UCSD-AML1 (cell line): ENCODE measurements at regions not wholly inside any gene's neighbourhood (a gene's known extent, or its start where the extent isn't known, plus 50 kb on each side); places are given as distances from the start of the nearest gene placed in this dataset.
"Not testable (repeated sequence)": the region's sequence is repeated elsewhere in the genome, so short reads cannot be mapped to it uniquely, and the experiment has no call there.

ENCODE experiments used
- DNase-seq: peaks from one replicate; lab custom pipeline; 2025; ENCODE audit not compliant: unreplicated experiment; lab: John Stamatoyannopoulos, UW

- DNase-seq: no peak
These were observed 430.7 kb upstream of the CBLB start for GRCh38 chr3:106299300-106300098.

- no peak for DNase-seq
These were observed 433.8 kb upstream of the CBLB start for GRCh38 chr3:106302451-106303221.

GRCh38 chr3:106303766-106304165 lies 435.0 kb upstream of the CBLB start:
- DNase-seq: no peak

DNA sequence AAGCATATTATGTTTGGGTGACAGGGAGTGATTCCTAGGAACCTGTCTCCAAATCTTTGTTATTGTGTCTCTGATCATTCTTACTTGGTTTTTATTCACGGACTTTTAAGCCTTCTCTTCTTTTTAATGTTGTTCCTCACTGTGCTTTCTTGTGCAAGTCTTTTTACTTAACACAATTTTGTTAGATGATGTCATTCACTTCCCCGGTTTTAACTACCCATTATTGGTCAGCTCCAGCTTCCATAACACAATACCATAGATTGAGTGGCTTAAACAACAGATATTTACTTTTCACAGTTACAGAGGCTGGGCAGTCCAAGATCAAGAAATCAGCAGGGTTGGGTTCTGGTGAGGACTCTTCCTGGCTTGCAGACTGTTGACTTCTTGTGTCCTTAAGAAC lies 436.3 kb upstream of the CBLB start:
- DNase-seq: no peak

DNA sequence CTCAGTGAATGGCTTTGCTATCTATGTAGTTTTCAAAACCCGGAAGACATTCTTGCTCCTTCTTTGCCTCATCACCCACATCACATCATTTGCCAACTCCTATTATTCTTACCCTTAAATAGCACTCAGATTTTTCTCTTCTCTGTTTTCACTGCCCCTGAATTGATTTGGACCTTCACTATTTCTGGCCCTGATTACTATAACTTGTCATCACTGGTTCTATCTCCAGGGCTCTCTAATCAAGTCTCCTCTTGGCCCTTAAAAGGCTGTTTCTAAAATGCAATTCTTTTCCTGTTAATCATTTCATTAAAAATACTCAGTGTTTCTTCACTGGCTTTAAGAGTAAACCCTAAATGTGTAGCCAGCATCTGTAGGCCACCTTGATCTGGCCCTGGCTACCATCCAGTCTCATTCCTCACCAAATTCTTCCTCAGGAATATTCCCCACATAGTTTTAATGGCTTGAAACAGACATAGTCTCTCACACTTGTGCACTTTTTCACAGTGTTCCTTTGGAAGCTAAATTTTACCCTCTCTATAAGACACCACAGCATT lies 437.1 kb upstream of the CBLB start:
- no peak for DNase-seq

DNA sequence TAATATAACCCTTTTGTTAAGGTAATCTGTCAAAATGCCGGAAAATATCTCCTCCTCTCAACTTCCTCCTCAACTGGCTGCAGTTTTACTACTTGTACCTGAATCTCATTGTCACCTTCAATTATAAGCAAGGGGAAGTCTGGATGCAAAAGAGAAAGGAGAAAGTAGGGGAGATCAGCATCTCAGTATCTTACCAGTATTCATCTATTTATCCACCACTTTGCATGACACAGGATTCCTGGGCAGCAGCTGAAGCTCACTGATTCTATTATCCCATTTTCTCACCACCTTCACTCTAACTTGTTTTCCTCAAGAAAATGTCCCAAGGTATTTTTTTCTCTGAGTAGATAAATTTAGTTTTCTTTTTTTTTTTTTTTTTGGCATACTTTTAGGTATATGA lies 440.5 kb upstream of the CBLB start:
- no peak for DNase-seq

DNA sequence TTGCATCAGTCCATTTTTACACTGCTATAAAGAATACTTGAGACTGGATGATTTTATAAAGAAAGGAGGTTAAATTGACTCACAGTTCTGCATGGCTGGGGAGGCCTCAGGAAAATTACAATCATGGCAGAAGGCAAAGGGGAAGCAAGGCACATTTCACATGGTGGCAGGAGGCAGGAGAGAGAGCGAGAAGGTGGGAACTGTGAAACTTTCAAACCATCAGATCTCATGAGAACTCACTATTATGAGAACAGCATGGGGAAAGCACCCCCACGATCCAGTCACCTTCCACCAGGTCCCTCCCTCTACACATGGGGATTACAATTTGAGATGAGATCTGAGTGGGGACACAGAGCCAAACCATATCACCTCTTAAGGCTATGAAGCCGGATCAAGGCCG lies 441.0 kb upstream of the CBLB start:
- DNase-seq: not testable (repeated sequence)

DNA sequence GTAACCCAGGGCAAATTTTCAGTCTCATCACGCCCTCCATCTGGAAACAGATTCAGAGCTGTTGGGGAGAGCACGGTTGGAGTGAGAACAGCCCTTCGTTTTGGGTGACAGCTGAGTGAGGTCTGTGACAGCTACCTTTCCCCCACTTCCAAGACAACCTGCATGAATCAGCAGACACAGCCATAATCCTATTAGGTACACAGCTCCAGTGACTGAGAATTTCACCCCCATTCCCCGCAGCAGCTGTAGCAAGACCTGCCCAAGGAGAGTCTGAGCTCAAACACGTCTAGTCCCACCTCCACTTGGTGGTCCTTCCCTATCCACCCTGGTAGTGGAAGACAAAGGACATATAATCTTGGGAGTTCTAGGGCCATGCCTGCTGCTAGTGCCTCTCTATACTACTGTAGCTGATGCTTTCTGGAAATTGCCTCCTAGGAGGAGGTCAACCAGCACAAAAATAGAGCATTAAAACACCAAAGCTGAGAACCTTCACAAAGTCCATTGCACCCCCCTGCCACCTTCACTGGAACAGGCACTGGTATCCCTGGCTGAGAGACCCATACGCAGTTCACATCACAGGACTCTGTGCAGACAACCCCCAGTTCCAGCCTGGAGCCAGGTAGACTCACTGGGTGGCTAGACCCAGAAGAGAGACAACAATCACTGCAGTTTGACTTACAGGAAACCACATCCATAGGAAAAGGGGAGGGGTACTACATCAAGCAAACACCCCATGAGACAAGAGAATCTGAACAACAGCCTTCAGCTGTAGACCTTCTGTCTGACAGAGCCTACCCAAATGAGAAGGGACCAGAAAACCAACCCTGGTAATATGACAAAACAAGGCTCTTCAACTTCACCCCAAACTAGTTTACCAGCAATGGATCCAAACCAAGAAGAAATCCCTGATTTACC lies 448.6 kb upstream of the CBLB start:
- DNase-seq: no peak

GRCh38 chr3:106321438-106321837 lies 452.6 kb upstream of the CBLB start:
- DNase-seq: not testable (repeated sequence)

DNA sequence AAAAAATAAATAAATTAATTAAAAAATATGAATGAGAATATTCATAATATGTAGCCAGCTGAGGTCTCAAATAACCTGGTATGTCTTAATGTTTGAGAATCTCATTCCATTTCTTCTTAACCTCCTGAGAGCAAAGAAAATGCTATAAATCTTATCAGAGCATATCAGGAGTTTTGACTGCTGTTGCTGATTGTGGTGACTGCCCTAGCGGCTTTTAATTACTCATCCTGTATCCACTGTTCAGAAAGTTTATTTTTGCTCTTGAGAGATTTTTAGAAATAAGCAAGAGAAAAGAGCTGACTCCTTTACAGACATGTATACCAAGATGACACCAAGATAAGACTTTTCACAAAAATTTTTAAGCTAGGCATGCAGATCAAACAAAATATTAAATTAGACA lies 454.8 kb upstream of the CBLB start:
- DNase-seq: no peak

DNA sequence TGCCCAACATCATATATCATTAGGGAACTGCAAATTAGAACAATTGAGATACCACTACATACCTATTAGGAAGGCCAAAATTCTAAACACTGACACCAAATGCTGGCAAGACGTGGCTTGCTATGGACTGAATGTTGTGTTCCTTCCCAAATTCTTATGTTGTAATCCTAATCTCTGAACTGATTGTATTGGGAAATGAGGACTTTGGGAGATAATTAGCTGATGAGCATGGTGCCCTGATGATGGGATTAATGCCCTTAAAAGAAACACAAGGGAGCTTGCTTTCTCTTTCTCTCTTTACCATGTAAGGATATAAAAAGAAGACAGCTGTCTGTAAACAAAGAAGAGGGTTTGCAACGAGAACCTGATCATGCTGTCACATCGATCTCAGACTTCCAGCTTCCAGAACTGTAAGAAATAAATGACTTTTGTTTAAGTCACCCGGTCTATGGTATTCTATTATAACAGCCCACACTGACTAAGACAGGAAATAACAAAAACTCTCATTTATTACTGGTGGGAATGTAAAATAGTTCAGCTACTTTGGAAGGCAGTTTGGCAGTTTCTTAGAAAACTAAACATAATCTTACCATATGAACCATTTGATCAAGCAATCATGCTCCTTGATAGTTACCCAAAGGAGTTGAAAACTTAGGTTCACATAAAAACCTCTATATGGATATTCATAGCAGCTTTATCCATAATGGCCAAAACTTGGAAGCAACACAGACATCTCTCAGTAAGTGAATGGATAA lies 458.3 kb upstream of the CBLB start:
- DNase-seq: no peak

- no peak for DNase-seq
These were observed 458.8 kb upstream of the CBLB start for GRCh38 chr3:106327696-106328025.

- DNase-seq: no peak
These were observed 459.4 kb upstream of the CBLB start for GRCh38 chr3:106328224-106328623.

DNA sequence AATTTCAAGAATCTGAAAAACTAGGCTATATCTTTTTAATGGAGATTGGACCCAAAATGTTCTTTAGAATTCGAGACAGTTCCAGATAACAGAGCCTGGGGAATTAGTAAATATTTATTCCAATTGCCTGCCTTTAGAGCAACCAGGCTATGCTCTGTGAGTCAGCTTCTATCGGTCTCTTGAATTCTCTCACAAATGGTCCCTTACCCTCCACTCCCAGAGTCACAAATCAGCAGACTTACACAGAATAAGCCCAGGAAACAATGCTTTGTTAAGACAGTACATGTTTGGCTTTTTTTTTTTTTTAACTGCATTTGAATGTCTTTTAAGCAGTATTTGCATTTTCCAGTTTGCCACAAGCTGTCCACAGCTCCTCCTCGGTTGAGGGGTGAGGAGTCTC lies 460.7 kb upstream of the CBLB start:
- no peak for DNase-seq

DNA sequence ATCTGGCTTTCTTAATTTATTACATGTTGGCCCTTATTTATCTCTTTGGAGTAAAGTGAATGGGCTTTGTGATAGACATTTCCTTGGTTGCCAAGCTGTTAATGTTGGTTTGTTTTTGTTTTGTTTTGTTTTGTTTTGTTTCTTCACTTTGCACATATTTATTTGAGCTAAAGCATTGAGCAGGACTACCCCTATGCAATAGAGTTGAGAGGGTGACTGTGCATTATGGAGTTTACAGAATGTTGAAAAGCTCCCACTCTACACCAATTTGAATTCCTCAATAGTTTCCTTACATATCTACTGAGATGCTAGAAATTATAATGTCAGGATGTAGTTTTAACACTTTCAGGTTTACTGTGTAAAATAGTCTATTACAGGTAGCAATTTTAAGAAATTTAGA lies 462.8 kb upstream of the CBLB start:
- no peak for DNase-seq

GRCh38 chr3:106332129-106332528 lies 463.3 kb upstream of the CBLB start:
- no peak for DNase-seq

DNA sequence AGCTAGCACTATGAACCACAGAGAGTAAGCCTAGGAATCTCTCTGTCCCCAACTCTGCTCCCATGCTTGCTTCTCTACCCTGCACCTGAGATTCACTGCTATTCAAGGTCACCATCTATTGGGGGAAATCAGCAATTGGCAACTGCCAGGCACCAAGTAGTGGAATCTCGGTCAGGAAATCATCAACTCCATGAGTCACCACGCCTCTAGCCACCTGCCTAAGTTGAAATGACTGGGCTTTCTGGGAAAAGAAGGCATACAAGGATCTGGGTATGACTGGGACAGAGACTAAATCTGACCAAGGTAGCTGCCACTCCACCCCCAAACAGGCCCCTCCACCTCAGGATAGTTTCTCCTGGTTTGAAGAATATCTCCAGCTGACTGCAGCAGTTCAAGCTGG lies 464.1 kb upstream of the CBLB start:
- DNase-seq: no peak

- no peak for DNase-seq
These were observed 465.3 kb upstream of the CBLB start for GRCh38 chr3:106333911-106334618.

- no peak for DNase-seq
These were observed 467.8 kb upstream of the CBLB start for GRCh38 chr3:106336619-106337018.

GRCh38 chr3:106337116-106337515 lies 468.3 kb upstream of the CBLB start:
- DNase-seq: no peak
